Esophagus squamous epithelium (tissue), 4 donors: ENCODE measurements at regions not wholly inside any gene's neighbourhood (a gene's known extent, or its start where the extent isn't known, plus 50 kb on each side); places are given as distances from the start of the nearest gene placed in this dataset.

Source experiments
- POLR2A ChIP-seq, 4 donors: fragments of 450-650 bp; IDR thresholded peaks; one replicate each; pipeline ENCODE4 v1.6.1; 2017; ENCODE audit warnings: antibody characterized with exemption in 4 of 4, mild to moderate bottlenecking in 4 of 4, moderate library complexity in 3 of 4
- TF ChIP-seq, protein P1 (sequence below), 6 experiments: fragments of 450-650 bp in 4 of 6; fragments of 200-600 bp in 2 of 6; sonication (generic) in 2 of 6; IDR thresholded peaks; one replicate each; pipeline ENCODE4 v1.5.1; 2016 to 2019; ENCODE audit warnings: antibody characterized with exemption in 6 of 6, mild to moderate bottlenecking in 4 of 6, moderate library complexity in 4 of 6

DNA sequence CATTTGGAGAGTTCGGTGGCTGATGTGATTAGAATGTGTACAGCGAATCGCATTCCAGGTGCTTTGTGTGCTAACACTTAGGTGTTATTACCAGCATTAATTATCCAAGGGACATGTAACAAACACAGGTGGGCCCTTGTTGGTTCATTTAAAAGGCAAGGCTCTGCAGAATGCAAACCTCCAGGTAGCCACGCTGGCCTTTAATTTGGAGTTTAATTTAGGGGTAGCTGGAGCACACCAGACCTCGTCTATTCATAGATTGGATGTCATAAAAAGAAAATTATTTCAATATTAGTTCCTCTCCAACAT lies 191.1 kb downstream of the MAT2B start:
- TF ChIP-seq, protein P1, sequence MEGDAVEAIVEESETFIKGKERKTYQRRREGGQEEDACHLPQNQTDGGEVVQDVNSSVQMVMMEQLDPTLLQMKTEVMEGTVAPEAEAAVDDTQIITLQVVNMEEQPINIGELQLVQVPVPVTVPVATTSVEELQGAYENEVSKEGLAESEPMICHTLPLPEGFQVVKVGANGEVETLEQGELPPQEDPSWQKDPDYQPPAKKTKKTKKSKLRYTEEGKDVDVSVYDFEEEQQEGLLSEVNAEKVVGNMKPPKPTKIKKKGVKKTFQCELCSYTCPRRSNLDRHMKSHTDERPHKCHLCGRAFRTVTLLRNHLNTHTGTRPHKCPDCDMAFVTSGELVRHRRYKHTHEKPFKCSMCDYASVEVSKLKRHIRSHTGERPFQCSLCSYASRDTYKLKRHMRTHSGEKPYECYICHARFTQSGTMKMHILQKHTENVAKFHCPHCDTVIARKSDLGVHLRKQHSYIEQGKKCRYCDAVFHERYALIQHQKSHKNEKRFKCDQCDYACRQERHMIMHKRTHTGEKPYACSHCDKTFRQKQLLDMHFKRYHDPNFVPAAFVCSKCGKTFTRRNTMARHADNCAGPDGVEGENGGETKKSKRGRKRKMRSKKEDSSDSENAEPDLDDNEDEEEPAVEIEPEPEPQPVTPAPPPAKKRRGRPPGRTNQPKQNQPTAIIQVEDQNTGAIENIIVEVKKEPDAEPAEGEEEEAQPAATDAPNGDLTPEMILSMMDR (IDR thresholded peaks at IDR 0.05), result no peak
- no peak for TF ChIP-seq POLR2A (IDR thresholded peaks at IDR 0.05)
